ENCODE measurements at regions not wholly inside any gene's neighbourhood (a gene's known extent, or its start where the extent isn't known, plus 50 kb on each side); places are given as distances from the start of the nearest gene placed in this dataset.

- Mint-ChIP-seq H3K4me1 (ENCODE audit: low read depth, unreplicated experiment) (no peaks in the 10 kb centered on the region), H3K36me3 (ENCODE audit: insufficient read depth, unreplicated experiment) (no peaks in the 10 kb centered on the region), H3K27ac (ENCODE audit: unreplicated experiment) (no peak overlapping the region), H3K4me3 (ENCODE audit: low read depth, unreplicated experiment) (no peak overlapping the region), H3K27me3 (ENCODE audit: unreplicated experiment) (no peaks in the 10 kb centered on the region), H3K9me3 (ENCODE audit: low read depth, unreplicated experiment) (peaks cover 14% of the 10 kb centered on the region)
- BruUV-seq (replicated peaks) = no TSS peak
- no peak for DNase-seq
- CTCF ChIA-PET = no interaction called here
- intact Hi-C loops (cut with micrococcal nuclease; ENCODE audit: unreplicated experiment) = no loop called here
- TF ChIP-seq, protein P1, sequence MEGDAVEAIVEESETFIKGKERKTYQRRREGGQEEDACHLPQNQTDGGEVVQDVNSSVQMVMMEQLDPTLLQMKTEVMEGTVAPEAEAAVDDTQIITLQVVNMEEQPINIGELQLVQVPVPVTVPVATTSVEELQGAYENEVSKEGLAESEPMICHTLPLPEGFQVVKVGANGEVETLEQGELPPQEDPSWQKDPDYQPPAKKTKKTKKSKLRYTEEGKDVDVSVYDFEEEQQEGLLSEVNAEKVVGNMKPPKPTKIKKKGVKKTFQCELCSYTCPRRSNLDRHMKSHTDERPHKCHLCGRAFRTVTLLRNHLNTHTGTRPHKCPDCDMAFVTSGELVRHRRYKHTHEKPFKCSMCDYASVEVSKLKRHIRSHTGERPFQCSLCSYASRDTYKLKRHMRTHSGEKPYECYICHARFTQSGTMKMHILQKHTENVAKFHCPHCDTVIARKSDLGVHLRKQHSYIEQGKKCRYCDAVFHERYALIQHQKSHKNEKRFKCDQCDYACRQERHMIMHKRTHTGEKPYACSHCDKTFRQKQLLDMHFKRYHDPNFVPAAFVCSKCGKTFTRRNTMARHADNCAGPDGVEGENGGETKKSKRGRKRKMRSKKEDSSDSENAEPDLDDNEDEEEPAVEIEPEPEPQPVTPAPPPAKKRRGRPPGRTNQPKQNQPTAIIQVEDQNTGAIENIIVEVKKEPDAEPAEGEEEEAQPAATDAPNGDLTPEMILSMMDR (IDR thresholded peaks at IDR 0.05; ENCODE audit: unreplicated experiment) = no peak
Observed at GRCh38 chr14:86050072-86050683, 520.2 kb downstream of the FLRT2 start.

GRCh38 chr14:86039176-86039575, 509.2 kb downstream of the FLRT2 start:
- Mint-ChIP-seq H3K27ac (ENCODE audit: unreplicated experiment) (no peak overlapping the region), H3K4me3 (ENCODE audit: low read depth, unreplicated experiment) (no peak overlapping the region), H3K27me3 (ENCODE audit: unreplicated experiment) (no peaks in the 10 kb centered on the region), H3K9me3 (ENCODE audit: low read depth, unreplicated experiment) (peaks cover 7% of the 10 kb centered on the region), H3K4me1 (ENCODE audit: low read depth, unreplicated experiment) (no peaks in the 10 kb centered on the region), H3K36me3 (ENCODE audit: insufficient read depth, unreplicated experiment) (no peaks in the 10 kb centered on the region)
- DNase-seq = no peak
- TF ChIP-seq, protein P1 (IDR thresholded peaks at IDR 0.05; ENCODE audit: unreplicated experiment) = no peak
- CTCF ChIA-PET = no interaction called here
- no TSS peak for BruUV-seq (replicated peaks)
- intact Hi-C loops (cut with micrococcal nuclease; ENCODE audit: unreplicated experiment) = no loop called here

- no TSS peak for BruUV-seq (replicated peaks)
- H3K36me3 Mint-ChIP-seq (ENCODE audit: insufficient read depth, unreplicated experiment) = no peaks in the 10 kb centered on the region
- H3K4me1 Mint-ChIP-seq (ENCODE audit: low read depth, unreplicated experiment) = no peaks in the 10 kb centered on the region
- H3K9me3 Mint-ChIP-seq (ENCODE audit: low read depth, unreplicated experiment) = peaks cover 4% of the 10 kb centered on the region
- no peak overlapping the region for H3K4me3 Mint-ChIP-seq (ENCODE audit: low read depth, unreplicated experiment)
- intact Hi-C loops (cut with micrococcal nuclease; ENCODE audit: unreplicated experiment) = no loop called here
- no peak overlapping the region for H3K27ac Mint-ChIP-seq (ENCODE audit: unreplicated experiment)
- DNase-seq = no peak
- TF ChIP-seq, protein P1 (IDR thresholded peaks at IDR 0.05; ENCODE audit: unreplicated experiment) = no peak
- H3K27me3 Mint-ChIP-seq (ENCODE audit: unreplicated experiment) = no peaks in the 10 kb centered on the region
- CTCF ChIA-PET = no interaction called here
Observed at GRCh38 chr14:86038387-86039042, 508.6 kb downstream of the FLRT2 start.

- DNase-seq = no peak
- CTCF ChIA-PET = interaction anchor here (0.5 kb wide), 1 partner anchor 36 kb away, joined by 5 read pairs; no protein-coding TSS in a partner anchor
- BruUV-seq (replicated peaks) = no TSS peak
Observed at GRCh38 chr14:86035882-86036281, 505.9 kb downstream of the FLRT2 start.

More at GRCh38 chr14:86035882-86036281, 505.9 kb downstream of the FLRT2 start:
- intact Hi-C loops (cut with micrococcal nuclease; ENCODE audit: unreplicated experiment) = no loop called here
- Mint-ChIP-seq H3K4me3 (ENCODE audit: low read depth, unreplicated experiment) (no peak overlapping the region), H3K9me3 (ENCODE audit: low read depth, unreplicated experiment) (peaks cover 7% of the 10 kb centered on the region), H3K27ac (ENCODE audit: unreplicated experiment) (no peak overlapping the region), H3K27me3 (ENCODE audit: unreplicated experiment) (no peaks in the 10 kb centered on the region), H3K36me3 (ENCODE audit: insufficient read depth, unreplicated experiment) (no peaks in the 10 kb centered on the region), H3K4me1 (ENCODE audit: low read depth, unreplicated experiment) (no peaks in the 10 kb centered on the region)
- TF ChIP-seq, protein P1 (IDR thresholded peaks at IDR 0.05; ENCODE audit: unreplicated experiment) = no peak

All from Calu3 (cell line).